HG02610 (cell line): ENCODE measurements at regions not wholly inside any gene's neighbourhood (a gene's known extent, or its start where the extent isn't known, plus 50 kb on each side); places are given as distances from the start of the nearest gene placed in this dataset.

Source experiments
- ATAC-seq: cut with Tn5 transposase; IDR thresholded peaks from one replicate; pipeline ENCODE4 v1.9.1; 2021; ENCODE audit warnings: mild to moderate bottlenecking, moderate library complexity; ENCODE audit not compliant: unreplicated experiment

DNA sequence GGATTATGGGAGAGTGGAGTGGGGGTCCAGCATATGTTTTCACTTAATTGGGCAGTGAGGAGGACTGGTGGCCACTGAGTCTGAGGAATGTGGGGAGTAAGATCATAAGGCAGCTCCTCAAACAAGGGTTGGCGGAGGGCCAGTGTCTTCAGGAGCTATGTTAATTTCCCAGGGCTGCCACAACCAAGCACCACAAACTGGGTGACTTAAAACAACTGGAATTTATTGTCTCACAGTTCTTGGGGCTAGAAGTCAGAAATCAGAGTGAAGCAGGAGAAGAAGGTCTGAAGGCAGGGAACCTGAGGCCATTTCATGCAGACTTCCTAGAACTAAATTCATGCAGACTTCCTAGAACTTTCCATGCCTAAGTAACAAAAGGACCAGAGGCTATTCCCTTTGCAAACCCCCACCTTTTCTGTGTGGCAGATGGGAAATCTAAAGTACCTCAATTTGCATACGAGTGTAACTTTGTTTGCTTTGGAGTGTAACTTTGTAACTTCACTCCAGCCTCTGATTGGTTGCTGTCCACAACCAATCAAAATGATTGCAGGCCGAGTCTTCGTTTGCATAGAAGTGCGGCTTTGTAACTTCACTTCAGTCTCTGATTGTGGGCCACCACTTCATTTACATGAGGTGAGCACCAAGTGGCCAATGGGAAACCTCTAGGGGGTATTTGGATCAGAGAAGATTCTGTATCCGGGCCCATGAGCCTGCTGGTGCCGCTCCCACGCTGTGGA is 50.5 kb upstream of the ZBED5 start:
- ATAC-seq, result no peak
